Spinal cord (tissue), 9 donors: ENCODE measurements at regions not wholly inside any gene's neighbourhood (a gene's known extent, or its start where the extent isn't known, plus 50 kb on each side); places are given as distances from the start of the nearest gene placed in this dataset.
A peak's percentile ranks its signal among the peaks of the same experiment; 100 is the strongest.

Experiments
- DNase-seq, 6 donors: peaks; one replicate each; pipeline versions ENCODE4 v3.0.0 to v3.0.0-alpha.2; 2013 to 2015; ENCODE audit warnings: low spot score in 6 of 6, low read depth in 4 of 6
- H3K27ac ChIP-seq: one replicate; pipeline ENCODE4 v1.5.1; 2013; ENCODE audit warnings: low read depth, low read length, control low read depth
- H3K27me3 ChIP-seq: one replicate; pipeline ENCODE4 v1.6.1; 2013; ENCODE audit warnings: low read length; ENCODE audit not compliant: control insufficient read depth, insufficient read depth
- H3K36me3 ChIP-seq: one replicate; pipeline ENCODE4 v1.6.1; 2013; ENCODE audit warnings: low read length; ENCODE audit not compliant: control insufficient read depth, insufficient read depth
- H3K4me1 ChIP-seq: one replicate; pipeline ENCODE4 v1.6.1; 2013; ENCODE audit warnings: low read length; ENCODE audit not compliant: control insufficient read depth, insufficient read depth
- H3K4me3 ChIP-seq: one replicate; pipeline ENCODE4 v1.5.1; 2013; ENCODE audit warnings: low read depth, low read length, control low read depth
- H3K9me3 ChIP-seq: one replicate; pipeline ENCODE4 v1.6.1; 2013; ENCODE audit warnings: low read length; ENCODE audit not compliant: control insufficient read depth, insufficient read depth
- WGBS: methylation state at CpG from one replicate; pipeline ENCODE4 v1.1.5; 2013; ENCODE audit warnings: missing lambda C conversion rate; ENCODE audit not compliant: insufficient coverage; 5-methylcytosine and 5-hydroxymethylcytosine counted together
- donor health status: healthy.

- Histone ChIP-seq H3K36me3 (no peaks in the 10 kb centered on the region), H3K4me1 (no peaks in the 10 kb centered on the region), H3K9me3 (no peaks in the 10 kb centered on the region), H3K27ac (no peak overlapping the region), H3K27me3 (no peaks in the 10 kb centered on the region), H3K4me3 (no peak overlapping the region)
- WGBS: no CpG with 5 or more reads among the region's 1 CpG
- no peak for DNase-seq
Measured at GRCh38 chr13:64758521-64759244, 2471.5 kb downstream of the PCDH9 start.

DNA sequence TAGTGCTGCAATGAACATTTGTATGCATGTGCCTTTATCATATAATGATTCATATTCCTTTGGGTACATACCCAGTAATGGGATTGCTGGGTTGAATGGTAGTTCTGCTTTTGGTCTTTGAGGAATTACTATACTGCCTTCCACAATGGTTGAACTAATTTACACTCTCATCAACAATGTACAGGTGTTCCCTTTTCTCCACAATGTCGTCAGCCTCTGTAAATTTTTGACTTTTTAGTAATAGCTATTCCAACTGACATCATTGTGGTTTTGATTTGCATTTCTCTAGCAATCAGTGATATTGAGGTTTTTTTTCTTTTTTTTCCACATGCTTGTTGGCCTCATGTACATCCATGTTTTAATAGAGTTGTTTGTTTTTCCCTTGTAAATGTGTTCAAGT lies 2473.5 kb downstream of the PCDH9 start:
- Histone ChIP-seq H3K4me3 (no peak overlapping the region), H3K27me3 (no peaks in the 10 kb centered on the region), H3K27ac (no peak overlapping the region), H3K36me3 (no peaks in the 10 kb centered on the region), H3K9me3 (no peaks in the 10 kb centered on the region), H3K4me1 (no peaks in the 10 kb centered on the region)
- no peak for DNase-seq
- WGBS: no CpG with 5 or more reads among the region's 1 CpG

- no peaks in the 10 kb centered on the region for H3K27me3 ChIP-seq
- no peaks in the 10 kb centered on the region for H3K4me1 ChIP-seq
- no peak overlapping the region for H3K4me3 ChIP-seq
- no peaks in the 10 kb centered on the region for H3K9me3 ChIP-seq
- WGBS: 95% methylated on average over 3 of the region's 3 CpGs
- DNase-seq: no peak
- H3K36me3 ChIP-seq: no peaks in the 10 kb centered on the region
- H3K27ac ChIP-seq: no peak overlapping the region
Measured at GRCh38 chr13:64755961-64756360, 2474.2 kb downstream of the PCDH9 start.

DNA sequence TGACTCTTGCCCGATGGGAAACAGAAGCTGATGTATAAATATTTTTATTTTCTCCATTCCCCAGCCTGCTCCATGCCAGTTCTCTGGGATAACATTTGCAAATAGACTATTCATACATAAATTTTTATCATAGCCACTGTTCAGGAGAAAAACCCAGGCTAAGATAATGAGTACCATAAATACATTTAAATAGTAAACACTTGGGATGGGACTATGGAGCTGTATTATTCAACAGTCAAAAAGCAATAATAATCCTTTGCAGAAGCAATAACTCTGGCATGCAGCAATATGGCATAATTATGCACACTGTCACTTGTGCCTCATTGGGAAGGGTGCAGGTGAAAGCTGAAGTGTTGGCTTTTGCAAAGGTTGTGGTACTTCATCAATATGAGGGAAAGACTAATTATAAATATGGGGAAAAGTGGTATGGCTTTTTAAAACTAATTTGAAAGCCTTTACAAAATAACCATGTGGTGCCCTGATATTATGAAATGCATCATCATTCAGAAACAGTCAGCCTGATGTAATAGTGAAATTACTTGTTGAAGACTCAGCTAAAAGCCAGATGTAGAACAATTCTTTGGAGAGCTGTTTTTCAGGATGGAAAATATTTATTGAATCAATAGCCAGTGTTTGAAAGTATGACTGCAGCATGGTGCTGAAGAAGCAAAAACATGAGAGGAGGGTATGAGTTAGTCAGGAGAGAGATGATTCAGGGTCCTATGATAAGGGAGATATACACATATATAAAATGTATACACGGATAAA lies 2476.7 kb downstream of the PCDH9 start:
- Histone ChIP-seq H3K4me1 (no peaks in the 10 kb centered on the region), H3K9me3 (no peaks in the 10 kb centered on the region), H3K27ac (no peak overlapping the region), H3K27me3 (no peaks in the 10 kb centered on the region), H3K4me3 (no peak overlapping the region), H3K36me3 (no peaks in the 10 kb centered on the region)
- WGBS: no CpG with 5 or more reads among the region's 2 CpGs
- peak in 1 of 6 donors; percentile 85 for DNase-seq

GRCh38 chr13:64749301-64749700 lies 2480.8 kb downstream of the PCDH9 start:
- Histone ChIP-seq H3K27ac (no peak overlapping the region), H3K9me3 (no peaks in the 10 kb centered on the region), H3K4me1 (no peaks in the 10 kb centered on the region), H3K4me3 (no peak overlapping the region), H3K36me3 (no peaks in the 10 kb centered on the region), H3K27me3 (no peaks in the 10 kb centered on the region)
- WGBS: no CpG with 5 or more reads among the region's 4 CpGs
- DNase-seq: peak in 1 of 6 donors; percentile 23

DNA sequence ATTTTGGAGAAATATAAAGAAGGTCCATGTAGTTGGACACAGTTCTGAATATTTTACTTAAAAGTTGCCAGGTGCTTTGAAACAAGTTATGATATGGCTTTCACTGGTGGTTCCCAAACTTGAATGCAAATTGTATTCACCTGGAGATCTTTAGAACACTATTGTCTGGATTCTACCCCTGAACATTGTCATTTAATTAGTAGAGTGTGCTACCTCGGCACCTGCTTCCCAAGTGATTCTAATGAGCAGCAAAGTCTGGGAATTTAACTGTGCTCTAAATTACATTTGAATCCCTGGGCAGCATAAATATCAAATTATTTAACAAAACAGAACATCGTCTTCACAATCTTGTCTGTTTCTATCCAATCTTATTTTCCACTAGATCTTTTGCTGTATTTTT lies 2483.3 kb downstream of the PCDH9 start:
- no peaks in the 10 kb centered on the region for H3K36me3 ChIP-seq
- no peaks in the 10 kb centered on the region for H3K27me3 ChIP-seq
- H3K4me3 ChIP-seq: no peak overlapping the region
- H3K4me1 ChIP-seq: no peaks in the 10 kb centered on the region
- no peaks in the 10 kb centered on the region for H3K9me3 ChIP-seq
- no peak for DNase-seq
- H3K27ac ChIP-seq: no peak overlapping the region
- WGBS: 43% methylated on average over 1 of the region's 2 CpGs

DNA sequence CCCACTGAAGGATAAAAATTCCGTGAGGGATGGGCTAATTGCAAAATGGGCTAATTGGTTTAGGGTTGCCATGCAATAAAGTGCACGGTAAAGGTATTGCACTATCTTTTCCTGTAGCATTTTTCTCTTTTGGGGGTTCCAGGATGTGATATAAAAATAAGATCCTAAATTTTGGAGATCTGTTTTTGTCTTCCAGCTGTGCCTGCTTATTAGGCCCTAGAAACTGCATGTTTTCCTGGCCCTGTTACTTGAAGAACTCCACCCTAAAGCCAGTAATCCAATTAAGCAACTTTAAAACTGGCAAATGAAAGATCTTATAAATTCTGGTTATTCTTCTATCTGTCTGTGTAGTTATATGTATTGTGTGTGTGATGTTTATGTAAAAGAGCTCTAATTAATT lies 2489.6 kb downstream of the PCDH9 start:
- H3K4me1 ChIP-seq: no peaks in the 10 kb centered on the region
- no peak for DNase-seq
- H3K36me3 ChIP-seq: no peaks in the 10 kb centered on the region
- H3K4me3 ChIP-seq: no peak overlapping the region
- H3K9me3 ChIP-seq: peaks cover 4% of the 10 kb centered on the region
- H3K27me3 ChIP-seq: no peaks in the 10 kb centered on the region
- H3K27ac ChIP-seq: no peak overlapping the region
- WGBS: 91% methylated on average over 2 of the region's 2 CpGs

DNA sequence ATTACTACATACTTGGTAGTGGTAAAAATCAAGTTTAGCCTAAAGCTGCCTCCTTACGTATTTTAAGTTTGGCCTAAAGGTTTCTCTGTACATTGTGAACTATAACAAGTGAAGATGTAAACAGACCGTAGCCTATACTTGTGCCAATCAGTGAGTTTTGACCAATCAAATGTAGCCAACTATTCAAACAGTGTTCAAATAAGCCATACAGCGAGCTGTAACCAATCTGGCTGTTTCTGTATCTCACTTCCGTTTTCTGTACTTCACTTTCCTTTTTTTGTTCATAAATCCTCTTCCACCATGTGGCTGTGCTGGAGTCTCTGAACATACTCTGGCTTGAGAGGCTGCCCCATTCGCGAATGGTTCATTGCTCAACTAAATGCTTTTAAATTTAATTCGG lies 2504.6 kb downstream of the PCDH9 start:
- H3K9me3 ChIP-seq: no peaks in the 10 kb centered on the region
- H3K36me3 ChIP-seq: no peaks in the 10 kb centered on the region
- no peak overlapping the region for H3K4me3 ChIP-seq
- no peaks in the 10 kb centered on the region for H3K4me1 ChIP-seq
- WGBS: 85% methylated on average over 3 of the region's 7 CpGs
- H3K27ac ChIP-seq: no peak overlapping the region
- no peak for DNase-seq
- no peaks in the 10 kb centered on the region for H3K27me3 ChIP-seq

- Histone ChIP-seq H3K4me1 (no peaks in the 10 kb centered on the region), H3K27me3 (no peaks in the 10 kb centered on the region), H3K27ac (no peak overlapping the region), H3K36me3 (no peaks in the 10 kb centered on the region), H3K9me3 (no peaks in the 10 kb centered on the region), H3K4me3 (no peak overlapping the region)
- WGBS: no CpG with 5 or more reads among the region's 2 CpGs
- peak in 3 of 6 donors; percentile 2 to 60 (median 5) for DNase-seq
Measured at GRCh38 chr13:64723724-64724123, 2506.4 kb downstream of the PCDH9 start.

- no peak for DNase-seq
- no peak overlapping the region for H3K27ac ChIP-seq
- no peaks in the 10 kb centered on the region for H3K4me1 ChIP-seq
- no peak overlapping the region for H3K4me3 ChIP-seq
- peaks cover under 1% of the 10 kb centered on the region for H3K9me3 ChIP-seq
- H3K27me3 ChIP-seq: no peaks in the 10 kb centered on the region
- WGBS: 0% methylated on average over 2 of the region's 2 CpGs
- H3K36me3 ChIP-seq: no peaks in the 10 kb centered on the region
Measured at GRCh38 chr13:64718116-64718515, 2512.0 kb downstream of the PCDH9 start.
